ENCODE measurements at regions not wholly inside any gene's neighbourhood (a gene's known extent, or its start where the extent isn't known, plus 50 kb on each side); places are given as distances from the start of the nearest gene placed in this dataset.

DNA sequence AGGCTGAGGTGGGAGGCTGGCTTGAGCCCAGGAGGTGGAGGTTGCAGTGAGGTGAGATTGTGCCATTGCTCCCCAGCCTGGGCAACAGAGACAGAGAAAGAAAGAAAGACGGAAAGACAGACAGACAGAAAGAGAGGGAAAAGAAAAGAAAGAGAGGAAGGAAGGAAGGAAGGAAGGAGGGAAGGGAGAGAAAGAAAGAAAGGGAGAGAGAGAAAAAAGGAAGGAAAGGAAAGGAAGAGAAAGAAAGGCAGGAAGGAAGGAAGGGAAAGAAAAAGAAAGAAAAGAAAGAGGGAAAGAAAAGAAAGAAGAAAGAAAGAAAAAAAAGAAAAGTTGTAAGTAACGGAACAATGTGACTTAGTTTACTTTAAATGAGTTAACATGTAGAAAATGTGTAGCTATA is 260.7 kb upstream of the GRM7 start:
- TF ChIP-seq, protein P1, sequence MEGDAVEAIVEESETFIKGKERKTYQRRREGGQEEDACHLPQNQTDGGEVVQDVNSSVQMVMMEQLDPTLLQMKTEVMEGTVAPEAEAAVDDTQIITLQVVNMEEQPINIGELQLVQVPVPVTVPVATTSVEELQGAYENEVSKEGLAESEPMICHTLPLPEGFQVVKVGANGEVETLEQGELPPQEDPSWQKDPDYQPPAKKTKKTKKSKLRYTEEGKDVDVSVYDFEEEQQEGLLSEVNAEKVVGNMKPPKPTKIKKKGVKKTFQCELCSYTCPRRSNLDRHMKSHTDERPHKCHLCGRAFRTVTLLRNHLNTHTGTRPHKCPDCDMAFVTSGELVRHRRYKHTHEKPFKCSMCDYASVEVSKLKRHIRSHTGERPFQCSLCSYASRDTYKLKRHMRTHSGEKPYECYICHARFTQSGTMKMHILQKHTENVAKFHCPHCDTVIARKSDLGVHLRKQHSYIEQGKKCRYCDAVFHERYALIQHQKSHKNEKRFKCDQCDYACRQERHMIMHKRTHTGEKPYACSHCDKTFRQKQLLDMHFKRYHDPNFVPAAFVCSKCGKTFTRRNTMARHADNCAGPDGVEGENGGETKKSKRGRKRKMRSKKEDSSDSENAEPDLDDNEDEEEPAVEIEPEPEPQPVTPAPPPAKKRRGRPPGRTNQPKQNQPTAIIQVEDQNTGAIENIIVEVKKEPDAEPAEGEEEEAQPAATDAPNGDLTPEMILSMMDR (conservative IDR thresholded peaks at IDR 0.05; ENCODE audit: low read length): no peak
- no peak for TF ChIP-seq EZH2phosphoT487 (IDR thresholded peaks at IDR 0.05; ENCODE audit: borderline replicate concordance, low read depth, low read length)

Measured in OCI-LY7 (cell line).